Esophagus squamous epithelium (tissue), 5 donors: ENCODE measurements at regions not wholly inside any gene's neighbourhood (a gene's known extent, or its start where the extent isn't known, plus 50 kb on each side); places are given as distances from the start of the nearest gene placed in this dataset.

ENCODE experiments used
- DNase-seq: peaks from one replicate; lab custom pipeline; 2025; lab: John Stamatoyannopoulos, UW
- H3K27ac ChIP-seq, 4 donors: fragments of 200-600 bp; sonication (generic); one replicate each; pipeline ENCODE4 v1.5.1; 2016 to 2019; ENCODE audit warnings: mild to moderate bottlenecking in 1 of 4
- H3K27me3 ChIP-seq, 4 donors: fragments of 200-600 bp; sonication (generic); 1 replicate in 3 of 4; 2 replicates in 1 of 4; pipeline versions ENCODE4 v1.5.1 to v1.6.0; 2017 to 2021; ENCODE audit warnings: antibody characterized with exemption in 1 of 4
- H3K36me3 ChIP-seq, 3 donors: fragments of 200-600 bp; sonication (generic); one replicate each; pipeline ENCODE4 v1.5.1; 2016 to 2019
- H3K4me1 ChIP-seq, 3 donors: fragments of 200-600 bp; sonication (generic); one replicate each; pipeline ENCODE4 v1.5.1; 2017 to 2019
- H3K4me3 ChIP-seq, 4 donors: fragments of 200-600 bp; sonication (generic); 1 replicate in 3 of 4; 2 replicates in 1 of 4; pipeline ENCODE4 v1.5.1; 2016 to 2019; ENCODE audit warnings: mild to moderate bottlenecking in 2 of 4, moderate library complexity in 1 of 4
- H3K9me3 ChIP-seq, 3 donors: fragments of 200-600 bp; sonication (generic); one replicate each; pipeline ENCODE4 v1.5.1; 2016 to 2019
- CTCF ChIP-seq, 6 experiments: fragments of 450-650 bp in 4 of 6; fragments of 200-600 bp in 2 of 6; sonication (generic) in 2 of 6; IDR thresholded peaks; one replicate each; pipeline ENCODE4 v1.5.1; 2016 to 2019; ENCODE audit warnings: antibody characterized with exemption in 6 of 6, mild to moderate bottlenecking in 4 of 6, moderate library complexity in 4 of 6
- POLR2A ChIP-seq, 4 donors: fragments of 450-650 bp; IDR thresholded peaks; one replicate each; pipeline ENCODE4 v1.6.1; 2017; ENCODE audit warnings: antibody characterized with exemption in 4 of 4, mild to moderate bottlenecking in 4 of 4, moderate library complexity in 3 of 4
- WGBS, 2 donors: methylation state at CpG; one replicate each; pipeline ENCODE4 v1.1.5; 2018; 5-methylcytosine and 5-hydroxymethylcytosine counted together
- intact Hi-C: fragments of 100-400 bp; cut with DNase I; formaldehyde crosslinking; loops from one replicate; pipeline ENCODE4 v1.15.0; 2022
- donor health status: DM: yes; HTN: yes; CAD: no.

- no peaks in the 10 kb centered on the region for H3K27me3 ChIP-seq
- TF ChIP-seq POLR2A (IDR thresholded peaks at IDR 0.05) (no peak), CTCF (IDR thresholded peaks at IDR 0.05) (no peak)
- H3K27ac ChIP-seq = peak overlapping the region in 2 of 4 donors; percentile 31 to 56
- H3K36me3 ChIP-seq = no peaks in the 10 kb centered on the region
- peaks cover 0 to 12% (median 0%) of the 10 kb centered on the region in 3 donors for H3K4me1 ChIP-seq
- DNase-seq = no peak
- no peaks in the 10 kb centered on the region for H3K9me3 ChIP-seq
- intact Hi-C loops = no loop called here
- 60 to 62% methylated on average over 3 of the region's 3 CpGs for WGBS, 2 donors
- H3K4me3 ChIP-seq = no peak overlapping the region
Observed at GRCh38 chr5:82332064-82332855, 54.1 kb upstream of the RPS23 start.

- H3K9me3 ChIP-seq = no peaks in the 10 kb centered on the region
- TF ChIP-seq CTCF (IDR thresholded peaks at IDR 0.05) = no peak
- H3K4me3 ChIP-seq = no peak overlapping the region
- DNase-seq = no peak
- intact Hi-C loops = no loop called here
- no peaks in the 10 kb centered on the region for H3K27me3 ChIP-seq
- no peaks in the 10 kb centered on the region for H3K36me3 ChIP-seq
- H3K4me1 ChIP-seq = peaks cover 0 to 12% (median 0%) of the 10 kb centered on the region in 3 donors
- H3K27ac ChIP-seq = no peak overlapping the region
- WGBS, 2 donors = 86% methylated on average over 4 of the region's 4 CpGs
Observed at GRCh38 chr5:82331557-82331956, 53.4 kb upstream of the RPS23 start.

DNA sequence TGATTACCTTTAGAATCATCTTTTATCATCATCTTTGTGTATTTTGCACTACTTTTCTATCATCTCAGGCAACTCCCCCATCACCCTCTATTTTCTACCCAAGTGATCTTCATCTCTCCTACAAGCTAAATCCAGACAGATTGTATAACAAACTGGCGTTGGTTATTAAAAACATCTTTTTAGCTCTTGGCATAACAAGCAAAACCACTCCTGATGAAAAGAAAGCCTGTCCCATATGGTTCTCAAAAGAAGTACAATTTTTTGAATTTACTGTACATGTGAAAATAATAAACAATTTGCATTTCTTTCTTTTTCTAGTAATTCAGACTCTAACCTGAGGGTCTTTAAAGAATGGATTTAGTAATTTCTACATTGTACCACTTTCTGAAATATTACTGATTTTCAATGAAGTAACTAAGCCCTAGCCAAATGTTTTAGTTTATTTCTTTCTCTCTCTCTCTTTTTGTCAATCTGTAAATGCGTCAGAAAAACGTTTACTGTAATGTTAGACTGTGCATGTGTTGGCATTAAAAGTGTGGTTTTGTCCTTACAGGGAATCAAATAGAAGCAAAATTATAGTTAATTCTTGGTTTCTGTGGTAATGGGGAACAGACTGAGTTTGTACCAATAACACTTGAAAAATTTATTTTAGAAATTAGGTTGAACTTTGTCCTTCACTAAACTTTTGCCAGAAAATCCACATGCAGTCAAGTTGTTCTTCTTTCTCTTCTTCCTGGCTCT lies 52.5 kb upstream of the RPS23 start:
- H3K27me3 ChIP-seq = no peaks in the 10 kb centered on the region
- TF ChIP-seq CTCF (IDR thresholded peaks at IDR 0.05) = no peak
- TF ChIP-seq POLR2A (IDR thresholded peaks at IDR 0.05) = no peak
- intact Hi-C loops = no loop called here
- no peak for DNase-seq
- H3K27ac ChIP-seq = no peak overlapping the region
- 69 to 74% methylated on average over 3 of the region's 3 CpGs for WGBS, 2 donors
- H3K9me3 ChIP-seq = no peaks in the 10 kb centered on the region
- H3K4me1 ChIP-seq = peaks cover 0 to 10% (median 0%) of the 10 kb centered on the region in 3 donors
- no peak overlapping the region for H3K4me3 ChIP-seq
- no peaks in the 10 kb centered on the region for H3K36me3 ChIP-seq

- H3K9me3 ChIP-seq = no peaks in the 10 kb centered on the region
- DNase-seq = no peak
- H3K27me3 ChIP-seq = no peaks in the 10 kb centered on the region
- no peak overlapping the region for H3K27ac ChIP-seq
- H3K4me1 ChIP-seq = peaks cover 0 to 1% (median 0%) of the 10 kb centered on the region in 3 donors
- intact Hi-C loops = no loop called here
- TF ChIP-seq POLR2A (IDR thresholded peaks at IDR 0.05) (no peak), CTCF (IDR thresholded peaks at IDR 0.05) (no peak)
- WGBS, 2 donors = 86 to 91% methylated on average over 6 of the region's 6 CpGs
- no peaks in the 10 kb centered on the region for H3K36me3 ChIP-seq
- H3K4me3 ChIP-seq = no peak overlapping the region
Observed at GRCh38 chr5:82329393-82329792, 51.2 kb upstream of the RPS23 start.
